Loucy (cell line): ENCODE measurements at regions not wholly inside any gene's neighbourhood (a gene's known extent, or its start where the extent isn't known, plus 50 kb on each side); places are given as distances from the start of the nearest gene placed in this dataset.

Experiments
- EZH2phosphoT487 ChIP-seq: fragments of 200-600 bp; IDR thresholded peaks from 2 replicates; pipeline ENCODE4 v1.6.1; 2018; ENCODE audit warnings: antibody characterized with exemption, mild to moderate bottlenecking, moderate library complexity, borderline replicate concordance
- TF ChIP-seq, protein P1 (sequence below): fragments of 200-600 bp; sonication (generic); conservative IDR thresholded peaks from 2 replicates; pipeline ENCODE4 v1.5.1; 2014; ENCODE audit warnings: mild to moderate bottlenecking, antibody characterized with exemption, low read length

DNA sequence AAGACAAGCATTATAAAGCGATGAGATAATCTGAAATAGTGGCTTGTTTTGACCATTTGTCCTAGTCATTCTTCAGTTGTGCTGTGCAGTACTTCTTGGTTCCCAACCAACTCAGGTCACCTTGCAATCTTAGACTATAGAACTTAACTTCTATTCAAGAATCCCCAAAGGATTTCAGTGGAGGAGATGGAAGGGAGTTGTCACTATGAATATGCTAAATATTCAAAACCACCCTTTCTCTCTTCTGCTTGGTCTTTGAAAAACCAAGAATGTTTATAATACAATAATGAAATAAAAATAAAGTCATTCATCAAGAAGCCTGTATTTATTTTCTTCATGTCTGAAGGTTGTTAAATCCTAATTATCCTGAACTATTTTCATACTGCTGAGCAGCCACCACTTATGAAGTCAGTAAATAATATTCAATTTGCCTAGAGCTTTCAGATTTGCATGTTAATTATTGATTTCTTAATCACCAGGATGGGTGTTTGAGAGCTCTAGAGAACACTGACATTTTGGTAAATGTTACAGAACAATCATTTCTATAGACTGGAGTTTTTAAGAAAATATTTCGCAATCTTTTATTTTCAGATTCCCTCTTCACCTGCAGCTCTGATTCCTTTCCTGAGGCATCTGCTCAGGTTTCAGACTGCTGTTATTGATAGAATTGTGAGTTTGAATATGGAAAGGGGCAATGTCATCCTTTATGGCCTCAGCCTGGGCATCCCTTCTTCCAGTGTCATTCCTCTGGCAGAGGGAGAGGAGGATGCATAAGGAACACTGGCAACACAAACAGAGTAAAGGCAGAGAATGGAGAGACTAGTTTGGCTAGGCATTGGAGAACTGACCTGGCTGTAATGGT is 91.5 kb upstream of the USP47 start:
- TF ChIP-seq, protein P1, sequence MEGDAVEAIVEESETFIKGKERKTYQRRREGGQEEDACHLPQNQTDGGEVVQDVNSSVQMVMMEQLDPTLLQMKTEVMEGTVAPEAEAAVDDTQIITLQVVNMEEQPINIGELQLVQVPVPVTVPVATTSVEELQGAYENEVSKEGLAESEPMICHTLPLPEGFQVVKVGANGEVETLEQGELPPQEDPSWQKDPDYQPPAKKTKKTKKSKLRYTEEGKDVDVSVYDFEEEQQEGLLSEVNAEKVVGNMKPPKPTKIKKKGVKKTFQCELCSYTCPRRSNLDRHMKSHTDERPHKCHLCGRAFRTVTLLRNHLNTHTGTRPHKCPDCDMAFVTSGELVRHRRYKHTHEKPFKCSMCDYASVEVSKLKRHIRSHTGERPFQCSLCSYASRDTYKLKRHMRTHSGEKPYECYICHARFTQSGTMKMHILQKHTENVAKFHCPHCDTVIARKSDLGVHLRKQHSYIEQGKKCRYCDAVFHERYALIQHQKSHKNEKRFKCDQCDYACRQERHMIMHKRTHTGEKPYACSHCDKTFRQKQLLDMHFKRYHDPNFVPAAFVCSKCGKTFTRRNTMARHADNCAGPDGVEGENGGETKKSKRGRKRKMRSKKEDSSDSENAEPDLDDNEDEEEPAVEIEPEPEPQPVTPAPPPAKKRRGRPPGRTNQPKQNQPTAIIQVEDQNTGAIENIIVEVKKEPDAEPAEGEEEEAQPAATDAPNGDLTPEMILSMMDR, result no peak
- no peak for TF ChIP-seq EZH2phosphoT487
